K562 (cell line): ENCODE measurements at regions not wholly inside any gene's neighbourhood (a gene's known extent, or its start where the extent isn't known, plus 50 kb on each side); places are given as distances from the start of the nearest gene placed in this dataset.

ENCODE experiments used
- HDAC3 ChIP-seq: fragments of 450-650 bp; IDR thresholded peaks from 2 replicates; pipeline ENCODE4 v1.6.1; 2018; ENCODE audit warnings: borderline replicate concordance, mild to moderate bottlenecking, moderate library complexity; ENCODE audit not compliant: partially characterized antibody
- MAFK ChIP-seq: IDR thresholded peaks from 2 replicates; pipeline ENCODE4 v1.6.1; 2011; ENCODE audit warnings: low read length, improper control_type of control experiment
- MEIS2 ChIP-seq: fragments of 450-650 bp; IDR thresholded peaks from 2 replicates; pipeline ENCODE4 v1.6.1; 2014; ENCODE audit warnings: mild to moderate bottlenecking; ENCODE audit not compliant: partially characterized antibody
- NCOA1 ChIP-seq: fragments of 450-650 bp; IDR thresholded peaks from 2 replicates; pipeline ENCODE4 v1.6.1; 2016; ENCODE audit warnings: low read depth
- POLR2AphosphoS5 ChIP-seq: IDR thresholded peaks from 2 replicates; pipeline ENCODE4 v1.6.1; 2011; ENCODE audit warnings: mild to moderate bottlenecking, low read depth, low read length, moderate library complexity; ENCODE audit not compliant: control insufficient read depth, insufficient read depth
- SRF ChIP-seq, 2 experiments: fragments of 250-450, 450-650 bp in 1 of 2; sonication (Bioruptor Pico) in 1 of 2; sonication (generic) in 1 of 2; formaldehyde crosslinking; IDR thresholded peaks; 2 replicates each; pipeline versions ENCODE4 v1.5.0 to v1.5.1; 2020 to 2022; ENCODE audit warnings: mild to moderate bottlenecking in 1 of 2, missing genetic modification reagents in 1 of 2
- ZBTB2 ChIP-seq: fragments of 450-650 bp; IDR thresholded peaks from 2 replicates; pipeline ENCODE4 v1.6.1; 2016; ENCODE audit warnings: antibody characterized with exemption
- ZNF280A ChIP-seq: fragments of 450-650 bp; IDR thresholded peaks from 2 replicates; pipeline ENCODE4 v1.6.1; 2018; ENCODE audit warnings: mild to moderate bottlenecking, low read depth; ENCODE audit not compliant: partially characterized antibody
- ZNF407 ChIP-seq: fragments of 450-650 bp; IDR thresholded peaks from 2 replicates; pipeline ENCODE4 v1.6.1; 2016; ENCODE audit warnings: low read depth
- TF ChIP-seq, protein P1 (sequence below): fragments of 250-450 bp; sonication (Bioruptor Pico); IDR thresholded peaks from 2 replicates; pipeline ENCODE4 v1.4.0; 2020; ENCODE audit warnings: mild to moderate bottlenecking, moderate library complexity, borderline replicate concordance
- TF ChIP-seq, protein P2 (sequence below): fragments of 450-650 bp; IDR thresholded peaks from 2 replicates; pipeline ENCODE4 v1.6.1; 2016; ENCODE audit warnings: mild to moderate bottlenecking

DNA sequence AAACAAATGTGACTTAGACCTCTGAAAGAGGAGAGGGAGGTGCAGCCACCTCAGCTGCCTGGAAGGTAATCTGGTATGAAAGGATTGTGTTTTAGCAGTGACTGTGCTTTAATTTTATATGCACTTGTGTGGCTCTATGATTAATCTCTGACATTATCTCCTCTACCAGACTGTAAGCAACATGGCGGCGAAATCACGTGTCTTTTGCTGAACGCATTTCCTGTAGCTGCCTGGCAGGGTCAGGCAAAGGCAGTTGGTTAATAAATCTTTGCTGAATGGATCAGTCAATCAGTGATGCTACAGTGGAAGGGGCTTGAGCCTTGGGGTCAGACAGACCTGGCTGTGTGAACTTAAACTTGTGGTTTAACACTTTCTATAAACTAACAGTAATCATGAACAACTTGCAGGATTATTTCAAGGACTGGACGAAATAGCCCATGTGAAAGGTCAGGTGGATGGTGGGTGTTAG lies 96.9 kb downstream of the ADSS2 start (continued):
- TF ChIP-seq ZBTB2: no peak
- TF ChIP-seq ZNF407: no peak
- peak; percentile 93 for TF ChIP-seq POLR2AphosphoS5
- peak; percentile 17; the same call in 1 of the 2 replicates for TF ChIP-seq NCOA1
- TF ChIP-seq MAFK: peak; percentile 52; the same call in 1 of the 2 replicates
- peak; percentile 98 for TF ChIP-seq MEIS2
- TF ChIP-seq ZNF280A: no peak
- TF ChIP-seq, protein P1, sequence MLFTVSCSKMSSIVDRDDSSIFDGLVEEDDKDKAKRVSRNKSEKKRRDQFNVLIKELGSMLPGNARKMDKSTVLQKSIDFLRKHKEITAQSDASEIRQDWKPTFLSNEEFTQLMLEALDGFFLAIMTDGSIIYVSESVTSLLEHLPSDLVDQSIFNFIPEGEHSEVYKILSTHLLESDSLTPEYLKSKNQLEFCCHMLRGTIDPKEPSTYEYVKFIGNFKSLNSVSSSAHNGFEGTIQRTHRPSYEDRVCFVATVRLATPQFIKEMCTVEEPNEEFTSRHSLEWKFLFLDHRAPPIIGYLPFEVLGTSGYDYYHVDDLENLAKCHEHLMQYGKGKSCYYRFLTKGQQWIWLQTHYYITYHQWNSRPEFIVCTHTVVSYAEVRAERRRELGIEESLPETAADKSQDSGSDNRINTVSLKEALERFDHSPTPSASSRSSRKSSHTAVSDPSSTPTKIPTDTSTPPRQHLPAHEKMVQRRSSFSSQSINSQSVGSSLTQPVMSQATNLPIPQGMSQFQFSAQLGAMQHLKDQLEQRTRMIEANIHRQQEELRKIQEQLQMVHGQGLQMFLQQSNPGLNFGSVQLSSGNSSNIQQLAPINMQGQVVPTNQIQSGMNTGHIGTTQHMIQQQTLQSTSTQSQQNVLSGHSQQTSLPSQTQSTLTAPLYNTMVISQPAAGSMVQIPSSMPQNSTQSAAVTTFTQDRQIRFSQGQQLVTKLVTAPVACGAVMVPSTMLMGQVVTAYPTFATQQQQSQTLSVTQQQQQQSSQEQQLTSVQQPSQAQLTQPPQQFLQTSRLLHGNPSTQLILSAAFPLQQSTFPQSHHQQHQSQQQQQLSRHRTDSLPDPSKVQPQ (CRISPR knock-in tag): no peak
- TF ChIP-seq, protein P2, sequence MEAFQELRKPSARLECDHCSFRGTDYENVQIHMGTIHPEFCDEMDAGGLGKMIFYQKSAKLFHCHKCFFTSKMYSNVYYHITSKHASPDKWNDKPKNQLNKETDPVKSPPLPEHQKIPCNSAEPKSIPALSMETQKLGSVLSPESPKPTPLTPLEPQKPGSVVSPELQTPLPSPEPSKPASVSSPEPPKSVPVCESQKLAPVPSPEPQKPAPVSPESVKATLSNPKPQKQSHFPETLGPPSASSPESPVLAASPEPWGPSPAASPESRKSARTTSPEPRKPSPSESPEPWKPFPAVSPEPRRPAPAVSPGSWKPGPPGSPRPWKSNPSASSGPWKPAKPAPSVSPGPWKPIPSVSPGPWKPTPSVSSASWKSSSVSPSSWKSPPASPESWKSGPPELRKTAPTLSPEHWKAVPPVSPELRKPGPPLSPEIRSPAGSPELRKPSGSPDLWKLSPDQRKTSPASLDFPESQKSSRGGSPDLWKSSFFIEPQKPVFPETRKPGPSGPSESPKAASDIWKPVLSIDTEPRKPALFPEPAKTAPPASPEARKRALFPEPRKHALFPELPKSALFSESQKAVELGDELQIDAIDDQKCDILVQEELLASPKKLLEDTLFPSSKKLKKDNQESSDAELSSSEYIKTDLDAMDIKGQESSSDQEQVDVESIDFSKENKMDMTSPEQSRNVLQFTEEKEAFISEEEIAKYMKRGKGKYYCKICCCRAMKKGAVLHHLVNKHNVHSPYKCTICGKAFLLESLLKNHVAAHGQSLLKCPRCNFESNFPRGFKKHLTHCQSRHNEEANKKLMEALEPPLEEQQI: 0 out of 2 replicates have a peak, but pooled peaks have one; percentile 54
- peak; percentile 73 for TF ChIP-seq HDAC3
- no peak for TF ChIP-seq SRF (CRISPR knock-in tag; IDR thresholded peaks at IDR 0.05)
